ENCODE measurements at regions not wholly inside any gene's neighbourhood (a gene's known extent, or its start where the extent isn't known, plus 50 kb on each side); places are given as distances from the start of the nearest gene placed in this dataset.

DNA sequence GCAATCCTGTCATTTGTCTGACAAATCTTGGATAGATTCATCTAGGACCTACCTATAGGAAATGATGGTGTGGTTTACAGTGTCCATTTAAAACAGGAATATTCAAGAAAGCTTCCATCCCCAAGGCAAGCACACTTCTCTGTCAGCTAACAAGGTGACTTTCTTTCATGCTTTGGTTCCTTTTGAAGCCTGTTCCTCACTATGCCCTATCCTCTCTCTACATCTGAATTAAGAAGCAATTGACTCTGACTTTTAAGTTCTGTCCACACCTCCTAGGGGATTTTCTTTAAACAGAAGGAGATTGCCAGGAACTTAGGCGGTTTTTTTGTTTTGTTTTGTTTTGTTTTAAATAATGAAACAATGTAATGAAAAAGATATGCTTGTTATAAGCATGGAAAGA lies 1181.4 kb upstream of the TENM3 start:
- Histone ChIP-seq H3K27me3 (ENCODE audit: insufficient read depth, low read length) (no peaks in the 10 kb centered on the region), H3K4me2 (ENCODE audit: insufficient read depth, low read length) (no peak overlapping the region), H3K4me1 (ENCODE audit: insufficient read depth, low read length) (no peaks in the 10 kb centered on the region), H4K20me1 (ENCODE audit: insufficient read depth, low read length) (no peaks in the 10 kb centered on the region), H3K4me3 (ENCODE audit: insufficient read depth, low read length) (no peak overlapping the region), H3K79me2 (ENCODE audit: insufficient read depth, low read length) (no peaks in the 10 kb centered on the region), H3K36me3 (ENCODE audit: insufficient read depth, low read length) (no peaks in the 10 kb centered on the region), H2AFZ (ENCODE audit: low read length) (no peak overlapping the region), H3K9me3 (ENCODE audit: low read depth, low read length) (no peaks in the 10 kb centered on the region), H3K27ac (ENCODE audit: low read depth, low read length) (no peak overlapping the region)
- DNase-seq (ENCODE audit: insufficient read length, low spot score, missing footprints) = no peak
- TF ChIP-seq, protein P1, sequence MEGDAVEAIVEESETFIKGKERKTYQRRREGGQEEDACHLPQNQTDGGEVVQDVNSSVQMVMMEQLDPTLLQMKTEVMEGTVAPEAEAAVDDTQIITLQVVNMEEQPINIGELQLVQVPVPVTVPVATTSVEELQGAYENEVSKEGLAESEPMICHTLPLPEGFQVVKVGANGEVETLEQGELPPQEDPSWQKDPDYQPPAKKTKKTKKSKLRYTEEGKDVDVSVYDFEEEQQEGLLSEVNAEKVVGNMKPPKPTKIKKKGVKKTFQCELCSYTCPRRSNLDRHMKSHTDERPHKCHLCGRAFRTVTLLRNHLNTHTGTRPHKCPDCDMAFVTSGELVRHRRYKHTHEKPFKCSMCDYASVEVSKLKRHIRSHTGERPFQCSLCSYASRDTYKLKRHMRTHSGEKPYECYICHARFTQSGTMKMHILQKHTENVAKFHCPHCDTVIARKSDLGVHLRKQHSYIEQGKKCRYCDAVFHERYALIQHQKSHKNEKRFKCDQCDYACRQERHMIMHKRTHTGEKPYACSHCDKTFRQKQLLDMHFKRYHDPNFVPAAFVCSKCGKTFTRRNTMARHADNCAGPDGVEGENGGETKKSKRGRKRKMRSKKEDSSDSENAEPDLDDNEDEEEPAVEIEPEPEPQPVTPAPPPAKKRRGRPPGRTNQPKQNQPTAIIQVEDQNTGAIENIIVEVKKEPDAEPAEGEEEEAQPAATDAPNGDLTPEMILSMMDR (IDR thresholded peaks at IDR 0.05; ENCODE audit: extremely low read depth, low read depth, low read length) = no peak

DNA sequence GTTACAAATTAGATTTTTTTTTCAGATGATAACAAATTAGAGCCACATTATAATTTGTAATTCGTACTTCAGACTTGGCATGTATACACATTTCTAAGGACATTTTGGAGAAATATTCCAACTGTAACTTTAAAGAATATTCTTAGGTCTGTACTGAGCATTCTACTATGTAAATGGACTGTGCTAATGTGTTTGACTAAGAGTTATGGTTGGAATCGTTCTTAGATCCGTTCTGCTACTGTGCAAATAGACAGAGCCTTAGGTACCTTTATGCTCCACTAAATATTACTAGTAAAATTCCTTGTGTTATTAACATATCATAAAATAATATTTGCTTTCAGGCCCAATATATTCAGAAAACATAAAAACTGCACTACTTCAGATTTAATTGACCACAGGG lies 1180.0 kb upstream of the TENM3 start:
- Histone ChIP-seq H3K79me2 (ENCODE audit: insufficient read depth, low read length) (no peaks in the 10 kb centered on the region), H2AFZ (ENCODE audit: low read length) (no peak overlapping the region), H3K4me1 (ENCODE audit: insufficient read depth, low read length) (no peaks in the 10 kb centered on the region), H3K9me3 (ENCODE audit: low read depth, low read length) (no peaks in the 10 kb centered on the region), H4K20me1 (ENCODE audit: insufficient read depth, low read length) (no peaks in the 10 kb centered on the region), H3K27me3 (ENCODE audit: insufficient read depth, low read length) (no peaks in the 10 kb centered on the region), H3K4me2 (ENCODE audit: insufficient read depth, low read length) (no peak overlapping the region), H3K4me3 (ENCODE audit: insufficient read depth, low read length) (no peak overlapping the region), H3K27ac (ENCODE audit: low read depth, low read length) (no peak overlapping the region), H3K36me3 (ENCODE audit: insufficient read depth, low read length) (no peaks in the 10 kb centered on the region)
- TF ChIP-seq, protein P1 (IDR thresholded peaks at IDR 0.05; ENCODE audit: extremely low read depth, low read depth, low read length) = no peak
- no peak for DNase-seq (ENCODE audit: insufficient read length, low spot score, missing footprints)

DNA sequence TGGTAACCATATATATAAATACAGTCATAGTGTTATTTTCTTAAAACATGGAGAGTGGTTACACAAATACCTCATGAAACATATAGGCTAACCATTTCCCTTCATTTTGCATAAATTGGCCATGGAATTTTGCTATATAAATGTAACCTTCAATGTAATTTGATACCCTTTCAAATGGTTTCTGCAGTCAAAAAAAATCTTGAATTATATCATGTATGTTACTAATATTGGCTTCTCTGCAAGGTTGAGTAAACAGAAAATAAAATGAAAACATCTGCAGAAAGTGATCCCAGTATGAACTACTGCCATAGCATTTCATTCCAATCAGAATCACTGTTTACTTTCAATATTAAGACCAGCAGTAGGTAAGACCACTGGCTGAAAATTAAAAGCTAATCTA lies 1165.9 kb upstream of the TENM3 start:
- H3K9me3 ChIP-seq (ENCODE audit: low read depth, low read length) = no peaks in the 10 kb centered on the region
- no peaks in the 10 kb centered on the region for H3K27me3 ChIP-seq (ENCODE audit: insufficient read depth, low read length)
- no peak overlapping the region for H3K27ac ChIP-seq (ENCODE audit: low read depth, low read length)
- H4K20me1 ChIP-seq (ENCODE audit: insufficient read depth, low read length) = no peaks in the 10 kb centered on the region
- no peak overlapping the region for H3K4me2 ChIP-seq (ENCODE audit: insufficient read depth, low read length)
- H3K4me1 ChIP-seq (ENCODE audit: insufficient read depth, low read length) = no peaks in the 10 kb centered on the region
- TF ChIP-seq, protein P1 (IDR thresholded peaks at IDR 0.05; ENCODE audit: extremely low read depth, low read depth, low read length) = no peak
- H3K36me3 ChIP-seq (ENCODE audit: insufficient read depth, low read length) = no peaks in the 10 kb centered on the region
- H3K4me3 ChIP-seq (ENCODE audit: insufficient read depth, low read length) = no peak overlapping the region
- no peaks in the 10 kb centered on the region for H3K79me2 ChIP-seq (ENCODE audit: insufficient read depth, low read length)
- DNase-seq (ENCODE audit: insufficient read length, low spot score, missing footprints) = no peak
- H2AFZ ChIP-seq (ENCODE audit: low read length) = no peak overlapping the region

DNA sequence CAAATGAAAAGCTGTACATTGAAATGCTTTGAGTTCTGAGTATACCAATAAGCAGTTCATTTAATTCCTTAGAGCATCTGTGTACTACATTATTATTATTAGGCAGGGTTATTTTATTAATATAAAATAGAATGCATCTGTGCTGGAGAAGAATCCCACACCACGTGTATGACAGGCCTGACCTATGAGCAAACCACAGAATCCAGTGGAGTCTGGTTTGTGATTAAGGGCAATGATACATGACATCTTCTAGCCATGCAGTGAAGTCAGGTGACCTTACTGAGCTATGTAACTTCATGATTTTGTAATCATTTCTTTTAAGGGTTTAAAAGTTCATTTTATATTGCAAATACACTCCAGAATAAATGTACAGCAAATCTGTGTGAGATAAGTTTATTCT lies 1165.0 kb upstream of the TENM3 start:
- Histone ChIP-seq H3K4me3 (ENCODE audit: insufficient read depth, low read length) (no peak overlapping the region), H3K4me2 (ENCODE audit: insufficient read depth, low read length) (no peak overlapping the region), H3K36me3 (ENCODE audit: insufficient read depth, low read length) (no peaks in the 10 kb centered on the region), H3K27me3 (ENCODE audit: insufficient read depth, low read length) (no peaks in the 10 kb centered on the region), H3K9me3 (ENCODE audit: low read depth, low read length) (no peaks in the 10 kb centered on the region), H3K79me2 (ENCODE audit: insufficient read depth, low read length) (no peaks in the 10 kb centered on the region), H3K4me1 (ENCODE audit: insufficient read depth, low read length) (no peaks in the 10 kb centered on the region), H4K20me1 (ENCODE audit: insufficient read depth, low read length) (no peaks in the 10 kb centered on the region), H3K27ac (ENCODE audit: low read depth, low read length) (no peak overlapping the region), H2AFZ (ENCODE audit: low read length) (no peak overlapping the region)
- no peak for DNase-seq (ENCODE audit: insufficient read length, low spot score, missing footprints)
- TF ChIP-seq, protein P1 (IDR thresholded peaks at IDR 0.05; ENCODE audit: extremely low read depth, low read depth, low read length) = no peak
